B cell (primary cell): ENCODE measurements at regions not wholly inside any gene's neighbourhood (a gene's known extent, or its start where the extent isn't known, plus 50 kb on each side); places are given as distances from the start of the nearest gene placed in this dataset.

Experiments used
- ATAC-seq: fragments of 200-7000 bp; cut with Tn5 transposase; one replicate; pipeline ENCODE4 v1.10.0; 2021; ENCODE audit warnings: low read depth, mild to moderate bottlenecking, moderate number of reproducible peaks, moderate library complexity
- CTCF ChIA-PET: fragments of 350-600 bp; sonication (Branson Sonifier 250); formaldehyde crosslinking; loops from one replicate; lab custom pipeline; 2021; ENCODE audit warnings: antibody characterized with exemption, inconsistent platforms; lab: Charles Lee
- POLR2A ChIA-PET: fragments of 350-600 bp; sonication (Branson Sonifier 250); formaldehyde crosslinking; loops from one replicate; lab custom pipeline; 2021; ENCODE audit warnings: antibody characterized with exemption; lab: Charles Lee
- DNase-seq: peaks from one replicate; pipeline ENCODE4 v3.0.0; 2013
- H2AFZ ChIP-seq: 2 replicates; pipeline ENCODE4 v1.6.1; 2012; ENCODE audit warnings: mild to moderate bottlenecking, low read depth, low read length; ENCODE audit not compliant: insufficient read depth, poor library complexity, severe bottlenecking
- H3K27ac ChIP-seq, 2 donors: 1 replicate in 1 of 2; 2 replicates in 1 of 2; pipeline ENCODE4 v1.5.1; 2012 to 2013; ENCODE audit warnings: low read length in 2 of 2, mild to moderate bottlenecking in 2 of 2, moderate library complexity in 1 of 2
- H3K27me3 ChIP-seq, 4 experiments: fragments of 200-600 bp in 1 of 4; sonication (generic) in 1 of 4; replicated peaks in 1 of 4; 1 replicate in 2 of 4; 2 replicates in 2 of 4; pipeline versions ENCODE4 v1.6.1 to v1.7.0; 2013 to 2016; ENCODE audit warnings: low read length in 3 of 4, mild to moderate bottlenecking in 2 of 4, mixed read lengths in 1 of 4, moderate library complexity in 1 of 4; ENCODE audit not compliant: insufficient read depth in 4 of 4, control insufficient read depth in 3 of 4; ENCODE audit errors: control extremely low read depth in 1 of 4
- H3K36me3 ChIP-seq, 2 experiments: replicated peaks in 1 of 2; 1 replicate in 1 of 2; 2 replicates in 1 of 2; pipeline versions ENCODE4 v1.6.1 to v1.7.1; 2013; ENCODE audit warnings: low read length in 1 of 2; ENCODE audit not compliant: insufficient read depth in 2 of 2, control insufficient read depth in 1 of 2; ENCODE audit errors: control extremely low read depth in 1 of 2, extremely low read depth in 1 of 2
- H3K4me1 ChIP-seq, 2 donors: fragments of 200-600 bp in 1 of 2; sonication (generic) in 1 of 2; 1 replicate in 1 of 2; 2 replicates in 1 of 2; pipeline versions ENCODE4 v1.5.1 to v1.6.1; 2013 to 2017; ENCODE audit warnings: low read length in 2 of 2; ENCODE audit not compliant: control insufficient read depth in 2 of 2, insufficient read depth in 2 of 2
- H3K4me2 ChIP-seq: replicated peaks from 2 replicates; pipeline ENCODE3; 2012; ENCODE audit warnings: mild to moderate bottlenecking, low read depth, low read length; ENCODE audit not compliant: poor library complexity, severe bottlenecking
- H3K4me3 ChIP-seq, 5 experiments: fragments of 200-600 bp in 1 of 5; sonication (generic) in 1 of 5; 1 replicate in 3 of 5; 2 replicates in 2 of 5; pipeline versions ENCODE4 v1.5.1 to v1.7.0; 2011 to 2016; ENCODE audit warnings: low read length in 4 of 5, mild to moderate bottlenecking in 4 of 5, low read depth in 2 of 5, control low read depth in 1 of 5, moderate library complexity in 1 of 5; ENCODE audit not compliant: insufficient read depth in 1 of 5; ENCODE audit errors: control extremely low read depth in 1 of 5, extremely low read depth in 1 of 5
- H3K79me2 ChIP-seq: fragments of 200-600 bp; sonication (generic); one replicate; pipeline ENCODE4 v1.6.0; 2016; ENCODE audit warnings: low read length; ENCODE audit not compliant: control insufficient read depth, insufficient read depth
- H3K9ac ChIP-seq: fragments of 200-600 bp; sonication (generic); 2 replicates; pipeline ENCODE4 v1.6.1; 2017; ENCODE audit warnings: mild to moderate bottlenecking, low read length, moderate library complexity
- H3K9me3 ChIP-seq, 3 donors: one replicate each; pipeline versions ENCODE4 v1.6.1 to v1.7.1; 2013; ENCODE audit warnings: low read length in 2 of 3; ENCODE audit not compliant: control insufficient read depth in 2 of 3, insufficient read depth in 1 of 3; ENCODE audit errors: control extremely low read depth in 1 of 3
- H4K20me1 ChIP-seq: 2 replicates; pipeline ENCODE4 v1.6.0; 2012; ENCODE audit warnings: mild to moderate bottlenecking, low read length; ENCODE audit not compliant: insufficient read depth, control insufficient read depth, poor library complexity, severe bottlenecking
- H3K27ac Mint-ChIP-seq: one replicate; pipeline ENCODE4 v1.8.0; 2021; ENCODE audit warnings: mixed read lengths
- H3K27me3 Mint-ChIP-seq: one replicate; pipeline ENCODE4 v1.8.0; 2021; ENCODE audit warnings: mixed read lengths
- H3K4me1 Mint-ChIP-seq: one replicate; pipeline ENCODE4 v1.8.0; 2021; ENCODE audit warnings: mixed read lengths
- H3K4me3 Mint-ChIP-seq: one replicate; pipeline ENCODE4 v1.8.0; 2021; ENCODE audit warnings: mixed read lengths
- H3K9me3 Mint-ChIP-seq: one replicate; pipeline ENCODE4 v1.8.0; 2022; ENCODE audit warnings: mixed read lengths; ENCODE audit not compliant: insufficient read depth
- EZH2 ChIP-seq: IDR thresholded peaks from 2 replicates; pipeline ENCODE4 v1.6.1; 2012; ENCODE audit warnings: borderline replicate concordance, low read depth, mild to moderate bottlenecking, moderate library complexity, low read length; ENCODE audit not compliant: insufficient read depth, poor library complexity, severe bottlenecking
- WGBS: methylation state at CpG from one replicate; pipeline ENCODE4 v1.1.5; 2013; ENCODE audit warnings: missing lambda C conversion rate; ENCODE audit not compliant: insufficient coverage; 5-methylcytosine and 5-hydroxymethylcytosine counted together
- intact Hi-C: fragments of 100-400 bp; cut with micrococcal nuclease; formaldehyde crosslinking; loops from one replicate; pipeline ENCODE4 v1.10.0; 2022
- TF ChIP-seq, protein P1 (sequence below): fragments of 200-600 bp; IDR thresholded peaks from one replicate; pipeline ENCODE4 v1.8.0; 2022; ENCODE audit warnings: antibody characterized with exemption, mild to moderate bottlenecking

GRCh38 chr4:14844061-14844460, 158.2 kb upstream of the CPEB2 start:
- DNase-seq (no peak), ATAC-seq (no peak)
- Histone ChIP-seq H3K4me2 (no peak overlapping the region), H4K20me1 (no peaks in the 10 kb centered on the region), H3K79me2 (no peaks in the 10 kb centered on the region), H3K4me1 (no peaks in the 10 kb centered on the region), H3K27ac (no peak overlapping the region), H3K4me3 (no peak overlapping the region), H2AFZ (no peak overlapping the region), H3K9ac (no peak overlapping the region), H3K36me3 (no peaks in the 10 kb centered on the region), H3K9me3 (peaks cover 0 to 2% (median 0%) of the 10 kb centered on the region in 3 donors), H3K27me3 (no peaks in the 10 kb centered on the region)
- no peaks in the 10 kb centered on the region for H3K9me3 Mint-ChIP-seq
- no peak overlapping the region for H3K4me3 Mint-ChIP-seq
- no peak for TF ChIP-seq EZH2
- TF ChIP-seq, protein P1, sequence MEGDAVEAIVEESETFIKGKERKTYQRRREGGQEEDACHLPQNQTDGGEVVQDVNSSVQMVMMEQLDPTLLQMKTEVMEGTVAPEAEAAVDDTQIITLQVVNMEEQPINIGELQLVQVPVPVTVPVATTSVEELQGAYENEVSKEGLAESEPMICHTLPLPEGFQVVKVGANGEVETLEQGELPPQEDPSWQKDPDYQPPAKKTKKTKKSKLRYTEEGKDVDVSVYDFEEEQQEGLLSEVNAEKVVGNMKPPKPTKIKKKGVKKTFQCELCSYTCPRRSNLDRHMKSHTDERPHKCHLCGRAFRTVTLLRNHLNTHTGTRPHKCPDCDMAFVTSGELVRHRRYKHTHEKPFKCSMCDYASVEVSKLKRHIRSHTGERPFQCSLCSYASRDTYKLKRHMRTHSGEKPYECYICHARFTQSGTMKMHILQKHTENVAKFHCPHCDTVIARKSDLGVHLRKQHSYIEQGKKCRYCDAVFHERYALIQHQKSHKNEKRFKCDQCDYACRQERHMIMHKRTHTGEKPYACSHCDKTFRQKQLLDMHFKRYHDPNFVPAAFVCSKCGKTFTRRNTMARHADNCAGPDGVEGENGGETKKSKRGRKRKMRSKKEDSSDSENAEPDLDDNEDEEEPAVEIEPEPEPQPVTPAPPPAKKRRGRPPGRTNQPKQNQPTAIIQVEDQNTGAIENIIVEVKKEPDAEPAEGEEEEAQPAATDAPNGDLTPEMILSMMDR = no peak
- no peaks in the 10 kb centered on the region for H3K27me3 Mint-ChIP-seq
- ChIA-PET POLR2A (no interaction called here), CTCF (no interaction called here)
- intact Hi-C loops = no loop called here
- WGBS = 61% methylated on average over 2 of the region's 4 CpGs
- H3K4me1 Mint-ChIP-seq = peaks cover 8% of the 10 kb centered on the region
- H3K27ac Mint-ChIP-seq = no peak overlapping the region

GRCh38 chr4:14848229-14848628, 154.1 kb upstream of the CPEB2 start:
- CTCF ChIA-PET = no interaction called here

More at GRCh38 chr4:14848229-14848628, 154.1 kb upstream of the CPEB2 start:
- ATAC-seq (no peak), DNase-seq (no peak)
- H3K4me1 ChIP-seq = no peaks in the 10 kb centered on the region
- POLR2A ChIA-PET = no interaction called here
- no peak overlapping the region for H3K4me2 ChIP-seq
- intact Hi-C loops = no loop called here
- Mint-ChIP-seq H3K27me3 (no peaks in the 10 kb centered on the region), H3K4me3 (no peak overlapping the region), H3K9me3 (no peaks in the 10 kb centered on the region), H3K4me1 (peaks cover 8% of the 10 kb centered on the region), H3K27ac (no peak overlapping the region)
- no peak overlapping the region for H3K9ac ChIP-seq
- H3K27ac ChIP-seq = no peak overlapping the region
- no peak overlapping the region for H3K4me3 ChIP-seq
- no CpG with 5 or more reads among the region's 2 CpGs for WGBS
- H3K36me3 ChIP-seq = no peaks in the 10 kb centered on the region
- no peaks in the 10 kb centered on the region for H3K9me3 ChIP-seq
- TF ChIP-seq, protein P1 = no peak
- no peak for TF ChIP-seq EZH2
- H4K20me1 ChIP-seq = no peaks in the 10 kb centered on the region
- no peak overlapping the region for H2AFZ ChIP-seq
- H3K79me2 ChIP-seq = no peaks in the 10 kb centered on the region
- no peaks in the 10 kb centered on the region for H3K27me3 ChIP-seq
